ENCODE measurements at regions not wholly inside any gene's neighbourhood (a gene's known extent, or its start where the extent isn't known, plus 50 kb on each side); places are given as distances from the start of the nearest gene placed in this dataset.

DNA sequence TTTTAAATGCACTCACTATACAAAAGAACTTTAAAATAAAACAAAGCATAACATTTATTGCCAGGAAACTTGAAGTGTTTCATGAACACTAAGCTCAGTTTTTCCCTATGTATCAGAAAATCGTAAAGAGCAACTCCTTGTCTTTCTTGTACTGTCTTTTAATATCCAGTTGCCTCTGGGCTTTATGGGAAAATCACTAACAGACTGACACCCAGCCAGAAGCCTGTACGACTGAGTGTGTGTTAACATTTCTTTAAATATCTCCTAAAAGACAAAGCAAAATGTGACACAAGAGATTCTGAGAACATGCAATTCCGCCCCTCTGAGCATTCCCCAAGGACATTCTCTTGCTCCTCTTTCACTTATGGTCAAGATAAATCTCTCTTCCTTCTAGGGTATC is 347.5 kb upstream of the DPYD start:
- Histone ChIP-seq H3K27ac (ENCODE audit: low read depth, low read length) (no peak overlapping the region), H3K4me1 (ENCODE audit: control insufficient read depth, insufficient read depth, low read length) (no peaks in the 10 kb centered on the region), H3K27me3 (ENCODE audit: control insufficient read depth, insufficient read depth, low read length) (no peaks in the 10 kb centered on the region), H3K36me3 (ENCODE audit: control insufficient read depth, insufficient read depth, low read length) (no peaks in the 10 kb centered on the region), H3K9me3 (ENCODE audit: control insufficient read depth, insufficient read depth, low read length) (no peaks in the 10 kb centered on the region; the same call in 1 of the 2 replicates), H3K4me3 (ENCODE audit: low read depth, low read length) (no peak overlapping the region), H3K9ac (ENCODE audit: low read depth, low read length) (no peak overlapping the region)

DNA sequence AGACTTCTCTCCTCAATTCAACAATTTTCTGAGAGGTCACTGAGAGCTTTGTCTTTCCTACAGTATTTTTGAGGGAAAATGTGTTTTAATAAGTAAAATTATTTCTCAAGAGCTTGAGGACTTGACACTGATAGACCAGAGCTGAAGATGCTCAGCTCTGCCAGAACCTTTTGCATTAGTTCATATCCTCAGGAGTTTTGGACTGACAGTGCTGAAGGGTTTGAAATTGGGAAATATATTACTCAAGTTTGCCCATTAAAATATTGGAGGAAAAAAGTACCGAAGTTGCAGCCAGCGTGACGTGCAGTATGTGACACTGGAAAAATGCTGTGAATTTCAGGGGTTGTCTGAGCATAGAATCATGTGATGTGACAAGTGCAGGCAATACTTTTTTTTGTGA is 346.6 kb upstream of the DPYD start:
- H3K4me3 ChIP-seq (ENCODE audit: low read depth, low read length) = no peak overlapping the region
- no peak overlapping the region for H3K27ac ChIP-seq (ENCODE audit: low read depth, low read length)
- no peaks in the 10 kb centered on the region for H3K9me3 ChIP-seq (ENCODE audit: control insufficient read depth, insufficient read depth, low read length)
- no peaks in the 10 kb centered on the region for H3K27me3 ChIP-seq (ENCODE audit: control insufficient read depth, insufficient read depth, low read length)
- no peaks in the 10 kb centered on the region for H3K4me1 ChIP-seq (ENCODE audit: control insufficient read depth, insufficient read depth, low read length)
- no peak overlapping the region for H3K9ac ChIP-seq (ENCODE audit: low read depth, low read length)
- no peaks in the 10 kb centered on the region for H3K36me3 ChIP-seq (ENCODE audit: control insufficient read depth, insufficient read depth, low read length)

- H3K36me3 ChIP-seq (ENCODE audit: control insufficient read depth, insufficient read depth, low read length) = no peaks in the 10 kb centered on the region
Observed at GRCh38 chr1:98264727-98265126, 343.9 kb upstream of the DPYD start.

DNA sequence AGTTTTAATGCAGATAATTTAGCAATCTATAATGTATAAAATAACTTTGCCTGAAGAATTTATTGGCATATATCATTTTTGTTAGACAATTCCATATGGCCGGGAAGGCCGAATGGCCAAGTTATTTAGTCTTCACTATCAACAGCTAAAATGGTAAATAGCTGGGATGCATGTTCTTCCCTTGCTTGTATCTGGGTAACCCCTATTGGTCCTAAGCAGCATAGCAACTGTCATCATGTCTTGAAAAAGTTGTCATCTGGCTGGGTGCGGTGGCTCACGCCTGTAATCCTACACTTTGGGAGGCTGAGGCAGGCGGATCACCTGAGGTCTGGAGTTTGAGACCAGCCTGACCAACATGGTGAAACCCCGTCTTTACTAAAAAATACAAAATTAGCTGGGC is 340.0 kb upstream of the DPYD start:
- Histone ChIP-seq H3K4me3 (ENCODE audit: low read depth, low read length) (no peak overlapping the region), H3K4me1 (ENCODE audit: control insufficient read depth, insufficient read depth, low read length) (no peaks in the 10 kb centered on the region; the same call in 1 of the 2 replicates), H3K36me3 (ENCODE audit: control insufficient read depth, insufficient read depth, low read length) (no peaks in the 10 kb centered on the region), H3K9me3 (ENCODE audit: control insufficient read depth, insufficient read depth, low read length) (no peaks in the 10 kb centered on the region), H3K27me3 (ENCODE audit: control insufficient read depth, insufficient read depth, low read length) (no peaks in the 10 kb centered on the region), H3K9ac (ENCODE audit: low read depth, low read length) (no peak overlapping the region), H3K27ac (ENCODE audit: low read depth, low read length) (no peak overlapping the region)

More at GRCh38 chr1:98264727-98265126, 343.9 kb upstream of the DPYD start:
- no peak overlapping the region for H3K27ac ChIP-seq (ENCODE audit: low read depth, low read length)
- H3K27me3 ChIP-seq (ENCODE audit: control insufficient read depth, insufficient read depth, low read length) = no peaks in the 10 kb centered on the region
- no peak overlapping the region for H3K4me3 ChIP-seq (ENCODE audit: low read depth, low read length)
- no peaks in the 10 kb centered on the region; the same call in 1 of the 2 replicates for H3K4me1 ChIP-seq (ENCODE audit: control insufficient read depth, insufficient read depth, low read length)
- H3K9ac ChIP-seq (ENCODE audit: low read depth, low read length) = no peak overlapping the region
- no peaks in the 10 kb centered on the region for H3K9me3 ChIP-seq (ENCODE audit: control insufficient read depth, insufficient read depth, low read length)

DNA sequence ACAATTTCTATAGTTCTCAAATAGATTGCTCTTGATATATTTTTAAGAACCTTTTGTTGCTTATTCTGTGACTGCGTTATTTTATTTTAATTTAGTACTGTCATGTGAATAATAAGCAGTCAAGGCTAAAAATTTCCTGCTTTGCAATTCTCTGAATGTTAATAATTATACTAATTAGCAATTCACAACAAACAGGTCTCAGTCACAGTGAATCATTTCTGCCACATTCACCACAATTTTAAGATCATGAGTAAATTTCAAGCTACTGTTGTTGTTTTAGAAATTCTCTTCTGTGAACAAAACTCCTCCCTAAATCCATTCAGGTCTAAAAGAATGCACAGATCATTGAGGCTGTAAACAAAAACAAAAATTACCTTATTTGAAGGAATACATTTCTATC is 339.6 kb upstream of the DPYD start:
- Histone ChIP-seq H3K4me1 (ENCODE audit: control insufficient read depth, insufficient read depth, low read length) (no peaks in the 10 kb centered on the region; the same call in 1 of the 2 replicates), H3K27ac (ENCODE audit: low read depth, low read length) (no peak overlapping the region), H3K9me3 (ENCODE audit: control insufficient read depth, insufficient read depth, low read length) (no peaks in the 10 kb centered on the region), H3K4me3 (ENCODE audit: low read depth, low read length) (no peak overlapping the region), H3K27me3 (ENCODE audit: control insufficient read depth, insufficient read depth, low read length) (no peaks in the 10 kb centered on the region), H3K9ac (ENCODE audit: low read depth, low read length) (no peak overlapping the region), H3K36me3 (ENCODE audit: control insufficient read depth, insufficient read depth, low read length) (no peaks in the 10 kb centered on the region)

- Histone ChIP-seq H3K27ac (ENCODE audit: low read depth, low read length) (no peak overlapping the region), H3K9me3 (ENCODE audit: control insufficient read depth, insufficient read depth, low read length) (no peaks in the 10 kb centered on the region), H3K4me3 (ENCODE audit: low read depth, low read length) (no peak overlapping the region), H3K4me1 (ENCODE audit: control insufficient read depth, insufficient read depth, low read length) (peaks cover 10% of the 10 kb centered on the region), H3K27me3 (ENCODE audit: control insufficient read depth, insufficient read depth, low read length) (no peaks in the 10 kb centered on the region), H3K9ac (ENCODE audit: low read depth, low read length) (no peak overlapping the region), H3K36me3 (ENCODE audit: control insufficient read depth, insufficient read depth, low read length) (no peaks in the 10 kb centered on the region)
Observed at GRCh38 chr1:98256700-98257099, 335.9 kb upstream of the DPYD start.

DNA sequence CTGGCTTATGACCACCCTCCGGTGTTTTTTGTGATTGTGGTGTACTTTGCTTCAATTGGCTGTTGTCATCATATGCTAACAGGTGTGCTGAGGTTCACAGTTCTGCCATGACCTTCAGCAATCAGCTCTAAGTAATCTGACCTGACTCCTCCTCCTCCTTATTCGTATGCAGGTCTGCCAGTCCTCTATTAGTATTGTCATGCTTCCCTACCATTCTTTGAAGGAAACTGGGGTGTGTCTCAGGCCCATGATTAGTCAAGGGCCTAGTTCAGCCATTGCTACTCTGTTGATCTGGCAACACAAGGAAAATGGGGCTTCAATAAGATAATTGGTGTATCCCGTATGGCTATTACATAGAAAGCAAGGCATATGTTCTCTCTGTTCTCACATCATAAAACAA is 332.3 kb upstream of the DPYD start:
- Histone ChIP-seq H3K27ac (ENCODE audit: low read depth, low read length) (no peak overlapping the region), H3K9me3 (ENCODE audit: control insufficient read depth, insufficient read depth, low read length) (no peaks in the 10 kb centered on the region), H3K27me3 (ENCODE audit: control insufficient read depth, insufficient read depth, low read length) (no peaks in the 10 kb centered on the region), H3K36me3 (ENCODE audit: control insufficient read depth, insufficient read depth, low read length) (no peaks in the 10 kb centered on the region), H3K4me1 (ENCODE audit: control insufficient read depth, insufficient read depth, low read length) (peaks cover 10% of the 10 kb centered on the region), H3K9ac (ENCODE audit: low read depth, low read length) (no peak overlapping the region), H3K4me3 (ENCODE audit: low read depth, low read length) (no peak overlapping the region)

DNA sequence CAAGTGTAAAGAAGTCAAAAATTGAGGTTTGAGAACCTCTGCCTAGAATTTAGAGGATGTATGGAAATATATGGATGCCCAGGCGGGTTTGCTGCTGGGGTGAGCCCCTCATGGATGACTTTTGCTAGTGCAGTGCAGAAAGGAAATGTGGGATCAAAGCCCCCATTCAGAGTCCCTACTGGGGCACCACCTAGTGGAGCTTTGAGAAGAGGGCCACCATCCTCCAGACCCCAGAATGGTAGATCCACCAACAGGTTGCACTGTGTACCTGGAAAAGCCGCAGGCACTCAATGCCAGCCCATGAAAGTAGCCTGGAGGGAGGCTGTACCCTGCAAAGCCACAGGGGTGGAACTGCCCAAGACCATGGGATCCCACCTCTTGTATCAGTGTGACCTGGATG is 330.7 kb upstream of the DPYD start:
- Histone ChIP-seq H3K4me3 (ENCODE audit: low read depth, low read length) (no peak overlapping the region), H3K27me3 (ENCODE audit: control insufficient read depth, insufficient read depth, low read length) (no peaks in the 10 kb centered on the region), H3K9me3 (ENCODE audit: control insufficient read depth, insufficient read depth, low read length) (no peaks in the 10 kb centered on the region), H3K36me3 (ENCODE audit: control insufficient read depth, insufficient read depth, low read length) (no peaks in the 10 kb centered on the region), H3K9ac (ENCODE audit: low read depth, low read length) (no peak overlapping the region), H3K27ac (ENCODE audit: low read depth, low read length) (no peak overlapping the region), H3K4me1 (ENCODE audit: control insufficient read depth, insufficient read depth, low read length) (peaks cover 10% of the 10 kb centered on the region)

- Histone ChIP-seq H3K27me3 (ENCODE audit: control insufficient read depth, insufficient read depth, low read length) (no peaks in the 10 kb centered on the region), H3K27ac (ENCODE audit: low read depth, low read length) (no peak overlapping the region), H3K4me3 (ENCODE audit: low read depth, low read length) (no peak overlapping the region), H3K36me3 (ENCODE audit: control insufficient read depth, insufficient read depth, low read length) (no peaks in the 10 kb centered on the region), H3K4me1 (ENCODE audit: control insufficient read depth, insufficient read depth, low read length) (no peaks in the 10 kb centered on the region), H3K9me3 (ENCODE audit: control insufficient read depth, insufficient read depth, low read length) (no peaks in the 10 kb centered on the region), H3K9ac (ENCODE audit: low read depth, low read length) (no peak overlapping the region)
Observed at GRCh38 chr1:98232678-98233077, 311.8 kb upstream of the DPYD start.

- Histone ChIP-seq H3K27ac (ENCODE audit: low read depth, low read length) (no peak overlapping the region), H3K9ac (ENCODE audit: low read depth, low read length) (no peak overlapping the region), H3K4me3 (ENCODE audit: low read depth, low read length) (no peak overlapping the region), H3K9me3 (ENCODE audit: control insufficient read depth, insufficient read depth, low read length) (no peaks in the 10 kb centered on the region), H3K36me3 (ENCODE audit: control insufficient read depth, insufficient read depth, low read length) (no peaks in the 10 kb centered on the region), H3K4me1 (ENCODE audit: control insufficient read depth, insufficient read depth, low read length) (no peaks in the 10 kb centered on the region), H3K27me3 (ENCODE audit: control insufficient read depth, insufficient read depth, low read length) (no peaks in the 10 kb centered on the region)
Observed at GRCh38 chr1:98222706-98223105, 301.9 kb upstream of the DPYD start.

DNA sequence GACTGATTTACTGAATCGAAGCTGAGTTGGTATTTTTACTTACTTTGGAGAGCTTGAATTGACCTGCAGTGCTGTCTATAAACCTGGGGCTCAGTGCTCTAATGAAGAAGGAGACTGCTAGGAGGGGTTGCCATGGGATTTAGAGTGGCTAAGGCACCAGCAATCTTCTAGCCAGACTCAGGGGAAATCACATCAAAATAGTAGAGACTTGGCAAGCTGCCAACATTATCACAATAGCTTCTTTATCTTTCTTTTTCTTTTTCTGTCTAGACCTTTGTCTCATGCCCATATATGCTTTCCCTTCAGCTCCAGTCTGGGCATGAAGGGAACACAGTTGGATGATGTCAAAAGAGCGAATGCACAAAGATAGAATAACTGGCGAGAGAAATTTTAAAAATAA is 301.1 kb upstream of the DPYD start:
- no peaks in the 10 kb centered on the region for H3K36me3 ChIP-seq (ENCODE audit: control insufficient read depth, insufficient read depth, low read length)
- no peak overlapping the region for H3K27ac ChIP-seq (ENCODE audit: low read depth, low read length)
- no peaks in the 10 kb centered on the region for H3K27me3 ChIP-seq (ENCODE audit: control insufficient read depth, insufficient read depth, low read length)
- H3K4me1 ChIP-seq (ENCODE audit: control insufficient read depth, insufficient read depth, low read length) = no peaks in the 10 kb centered on the region
- H3K9ac ChIP-seq (ENCODE audit: low read depth, low read length) = no peak overlapping the region
- no peaks in the 10 kb centered on the region for H3K9me3 ChIP-seq (ENCODE audit: control insufficient read depth, insufficient read depth, low read length)
- no peak overlapping the region for H3K4me3 ChIP-seq (ENCODE audit: low read depth, low read length)

DNA sequence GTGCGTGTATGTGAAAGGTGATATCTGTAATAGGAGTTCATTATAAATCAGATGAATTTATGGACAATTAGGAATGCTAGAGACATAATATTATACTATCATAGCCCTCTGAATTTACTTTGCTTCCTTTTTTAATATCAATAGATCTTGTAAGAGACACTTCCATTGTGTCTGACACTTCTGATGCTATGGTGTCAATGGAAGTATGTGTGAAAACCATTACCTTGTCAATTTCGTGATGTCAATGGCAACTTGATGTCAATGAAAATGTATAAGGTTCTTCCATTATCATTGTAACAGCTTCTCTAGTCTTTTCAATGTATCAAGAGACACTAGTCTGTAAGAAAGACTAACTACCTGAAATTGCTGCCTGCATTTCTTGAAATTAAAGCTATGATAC is 296.8 kb upstream of the DPYD start:
- no peaks in the 10 kb centered on the region for H3K36me3 ChIP-seq (ENCODE audit: control insufficient read depth, insufficient read depth, low read length)
- H3K4me3 ChIP-seq (ENCODE audit: low read depth, low read length) = no peak overlapping the region
- no peaks in the 10 kb centered on the region for H3K27me3 ChIP-seq (ENCODE audit: control insufficient read depth, insufficient read depth, low read length)
- no peak overlapping the region for H3K27ac ChIP-seq (ENCODE audit: low read depth, low read length)
- H3K9ac ChIP-seq (ENCODE audit: low read depth, low read length) = no peak overlapping the region
- no peaks in the 10 kb centered on the region for H3K9me3 ChIP-seq (ENCODE audit: control insufficient read depth, insufficient read depth, low read length)
- no peaks in the 10 kb centered on the region for H3K4me1 ChIP-seq (ENCODE audit: control insufficient read depth, insufficient read depth, low read length)

Measured in HUES48 (cell line).